SH-SY5Y (cell line): ENCODE measurements at regions not wholly inside any gene's neighbourhood (a gene's known extent, or its start where the extent isn't known, plus 50 kb on each side); places are given as distances from the start of the nearest gene placed in this dataset.

Source experiments
- GATA2 ChIP-seq: IDR thresholded peaks from 2 replicates; pipeline ENCODE4 v1.6.1; 2011; ENCODE audit warnings: mild to moderate bottlenecking, low read depth, low read length
- GATA3 ChIP-seq: IDR thresholded peaks from 2 replicates; pipeline ENCODE4 v1.6.1; 2011; ENCODE audit warnings: low read depth, mild to moderate bottlenecking, low read length, moderate library complexity

DNA sequence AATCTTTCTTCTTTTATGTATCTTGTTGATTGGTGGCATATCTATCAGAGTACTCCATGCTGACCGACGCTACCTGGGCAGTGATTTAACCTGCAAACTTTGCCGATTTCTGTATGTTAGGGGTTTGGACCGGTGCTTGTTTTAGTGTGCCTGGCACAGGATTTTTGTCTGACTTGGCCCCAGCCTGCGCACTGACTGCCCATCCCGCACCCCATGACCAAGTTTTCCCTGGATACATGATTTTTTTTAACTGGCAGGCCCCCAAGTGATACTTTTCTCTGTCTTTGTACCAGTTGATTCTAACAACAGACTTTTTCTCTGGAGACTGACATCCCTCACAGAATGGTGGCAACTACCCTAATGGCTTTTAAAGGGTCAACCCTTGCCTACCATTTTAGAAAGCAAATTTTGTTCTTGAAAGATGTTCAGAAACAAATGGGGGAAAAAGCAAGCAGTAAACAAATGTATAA, 69.0 kb upstream of the C1QTNF9B start:
- TF ChIP-seq GATA3, result no peak
- no peak for TF ChIP-seq GATA2
